C4-2B (cell line): ENCODE measurements at regions not wholly inside any gene's neighbourhood (a gene's known extent, or its start where the extent isn't known, plus 50 kb on each side); places are given as distances from the start of the nearest gene placed in this dataset.

ENCODE experiments used
- ZFX ChIP-seq: fragments of 450-650 bp; IDR thresholded peaks from 2 replicates; pipeline ENCODE4 v1.6.1; 2017
- TF ChIP-seq, protein P1 (sequence below): fragments of 450-650 bp; conservative IDR thresholded peaks from 2 replicates; pipeline ENCODE4 v1.5.1; 2017; ENCODE audit warnings: mild to moderate bottlenecking

DNA sequence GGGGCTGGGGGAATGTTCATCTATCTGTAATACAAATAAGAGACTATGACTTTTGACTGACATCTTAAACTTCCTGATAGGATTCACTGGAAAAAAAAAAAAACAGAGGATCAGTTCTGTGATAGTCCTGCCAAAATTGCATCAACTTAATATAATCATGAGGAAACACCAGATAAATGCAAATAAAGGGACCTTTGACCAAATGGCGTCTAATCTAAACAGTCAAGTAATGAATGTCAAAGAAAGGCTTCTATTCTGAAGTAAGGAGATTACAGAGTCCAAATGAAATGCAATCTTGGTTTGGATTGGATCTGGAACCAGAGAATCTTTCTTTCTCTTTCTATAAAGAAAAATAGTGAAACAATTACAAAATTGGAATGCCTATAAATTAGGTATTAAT lies 513.4 kb downstream of the KCNT2 start:
- TF ChIP-seq, protein P1, sequence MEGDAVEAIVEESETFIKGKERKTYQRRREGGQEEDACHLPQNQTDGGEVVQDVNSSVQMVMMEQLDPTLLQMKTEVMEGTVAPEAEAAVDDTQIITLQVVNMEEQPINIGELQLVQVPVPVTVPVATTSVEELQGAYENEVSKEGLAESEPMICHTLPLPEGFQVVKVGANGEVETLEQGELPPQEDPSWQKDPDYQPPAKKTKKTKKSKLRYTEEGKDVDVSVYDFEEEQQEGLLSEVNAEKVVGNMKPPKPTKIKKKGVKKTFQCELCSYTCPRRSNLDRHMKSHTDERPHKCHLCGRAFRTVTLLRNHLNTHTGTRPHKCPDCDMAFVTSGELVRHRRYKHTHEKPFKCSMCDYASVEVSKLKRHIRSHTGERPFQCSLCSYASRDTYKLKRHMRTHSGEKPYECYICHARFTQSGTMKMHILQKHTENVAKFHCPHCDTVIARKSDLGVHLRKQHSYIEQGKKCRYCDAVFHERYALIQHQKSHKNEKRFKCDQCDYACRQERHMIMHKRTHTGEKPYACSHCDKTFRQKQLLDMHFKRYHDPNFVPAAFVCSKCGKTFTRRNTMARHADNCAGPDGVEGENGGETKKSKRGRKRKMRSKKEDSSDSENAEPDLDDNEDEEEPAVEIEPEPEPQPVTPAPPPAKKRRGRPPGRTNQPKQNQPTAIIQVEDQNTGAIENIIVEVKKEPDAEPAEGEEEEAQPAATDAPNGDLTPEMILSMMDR, result no peak
- TF ChIP-seq ZFX, result no peak
